ENCODE measurements at regions not wholly inside any gene's neighbourhood (a gene's known extent, or its start where the extent isn't known, plus 50 kb on each side); places are given as distances from the start of the nearest gene placed in this dataset.

GRCh38 chr1:187838335-187839293 is 1009.9 kb downstream of the PLA2G4A start:
- TF ChIP-seq CTCF (IDR thresholded peaks at IDR 0.05), result no peak
- no peaks in the 10 kb centered on the region for H3K27me3 Mint-ChIP-seq (ENCODE audit: low read depth)
- DNase-seq (ENCODE audit: low spot score), result no peak
- H3K4me1 Mint-ChIP-seq (ENCODE audit: low read depth), result no peaks in the 10 kb centered on the region
- no peaks in the 10 kb centered on the region for H3K36me3 Mint-ChIP-seq (ENCODE audit: low read depth)
- no peak overlapping the region for H3K27ac Mint-ChIP-seq (ENCODE audit: unreplicated experiment)
- no peak overlapping the region for H3K4me3 Mint-ChIP-seq (ENCODE audit: unreplicated experiment)
- H3K9me3 Mint-ChIP-seq (ENCODE audit: low read depth), result peaks cover 3% of the 10 kb centered on the region

DNA sequence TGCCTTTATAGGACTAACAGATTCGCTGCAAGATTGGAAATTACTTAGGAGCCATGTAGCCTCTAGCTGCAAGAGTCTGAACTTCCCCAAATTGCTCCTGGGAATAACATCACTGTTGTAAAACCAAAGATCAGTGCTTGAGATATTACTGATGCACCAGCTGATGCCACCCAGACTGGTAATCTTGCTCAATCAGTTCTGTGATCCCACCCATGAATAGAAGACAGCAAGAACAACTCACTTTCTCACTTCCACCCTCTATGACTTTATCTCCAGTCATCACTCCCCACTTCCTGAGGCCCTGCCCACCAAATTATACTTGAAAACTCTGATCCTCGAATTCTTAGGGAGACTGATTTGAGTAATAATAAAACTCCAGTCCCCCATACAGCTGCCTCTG is 1011.1 kb downstream of the PLA2G4A start:
- Mint-ChIP-seq H3K27me3 (ENCODE audit: low read depth) (no peaks in the 10 kb centered on the region), H3K9me3 (ENCODE audit: low read depth) (no peaks in the 10 kb centered on the region), H3K36me3 (ENCODE audit: low read depth) (no peaks in the 10 kb centered on the region), H3K27ac (ENCODE audit: unreplicated experiment) (no peak overlapping the region), H3K4me3 (ENCODE audit: unreplicated experiment) (no peak overlapping the region), H3K4me1 (ENCODE audit: low read depth) (no peaks in the 10 kb centered on the region)
- no peak for DNase-seq (ENCODE audit: low spot score)
- no peak for TF ChIP-seq CTCF (IDR thresholded peaks at IDR 0.05)

DNA sequence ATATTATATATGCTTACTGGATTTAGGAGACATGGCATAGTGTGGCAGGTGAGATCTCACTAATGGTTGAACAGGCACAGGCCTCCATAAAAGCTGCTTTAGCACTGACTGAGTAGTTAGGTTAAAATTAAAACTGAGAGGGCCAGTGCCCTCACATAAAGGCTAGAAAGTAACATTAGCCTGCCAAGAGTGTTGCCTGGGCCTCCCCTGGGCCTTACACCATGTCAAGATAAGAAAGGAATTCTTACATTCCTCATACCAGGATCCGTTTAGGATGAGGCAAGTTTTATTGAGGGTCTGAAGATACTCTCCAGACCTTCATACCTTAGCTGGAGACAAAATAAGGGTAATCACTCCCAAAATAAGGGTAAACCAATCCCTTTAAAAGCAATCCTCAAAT is 1011.8 kb downstream of the PLA2G4A start:
- no peak for TF ChIP-seq CTCF (IDR thresholded peaks at IDR 0.05)
- Mint-ChIP-seq H3K36me3 (ENCODE audit: low read depth) (no peaks in the 10 kb centered on the region), H3K27ac (ENCODE audit: unreplicated experiment) (no peak overlapping the region), H3K4me1 (ENCODE audit: low read depth) (no peaks in the 10 kb centered on the region), H3K27me3 (ENCODE audit: low read depth) (no peaks in the 10 kb centered on the region), H3K9me3 (ENCODE audit: low read depth) (no peaks in the 10 kb centered on the region), H3K4me3 (ENCODE audit: unreplicated experiment) (no peak overlapping the region)
- no peak for DNase-seq (ENCODE audit: low spot score)

DNA sequence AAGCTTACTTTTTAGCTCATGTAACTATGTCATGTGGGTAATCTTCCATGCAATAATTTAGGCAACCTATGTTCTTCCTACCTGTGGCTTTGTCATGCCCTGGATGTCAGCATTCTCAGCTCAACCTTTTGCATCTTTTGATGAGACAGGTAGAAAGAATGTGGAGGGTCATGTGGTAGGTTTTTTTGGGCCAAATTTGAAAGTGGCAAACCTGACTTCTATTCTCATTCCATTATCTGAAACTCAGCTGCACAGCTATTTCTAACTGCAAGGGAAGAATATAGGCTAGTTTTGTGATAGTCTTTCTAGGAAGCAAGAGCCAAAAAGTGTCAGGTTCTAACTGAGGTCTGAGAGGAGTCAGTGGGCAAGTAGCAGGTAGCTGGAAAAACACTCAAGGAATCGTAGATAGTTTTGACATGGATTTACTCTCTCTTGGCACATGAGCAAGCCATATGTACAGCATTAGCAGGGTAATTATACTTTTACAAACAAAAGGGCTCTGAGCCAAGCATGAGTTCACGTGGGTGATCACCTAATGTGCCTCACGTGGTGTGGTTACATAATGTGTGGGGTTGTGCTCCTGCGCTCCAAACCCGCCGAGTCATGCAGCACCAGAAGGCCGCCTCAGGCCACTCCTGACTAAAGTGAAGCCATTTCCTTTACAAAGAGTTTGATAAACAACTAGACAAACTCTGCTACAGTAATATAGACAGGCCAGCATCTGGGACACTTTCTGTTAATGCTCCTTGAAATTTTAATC is 1013.8 kb downstream of the PLA2G4A start:
- Mint-ChIP-seq H3K36me3 (ENCODE audit: low read depth) (no peaks in the 10 kb centered on the region), H3K27me3 (ENCODE audit: low read depth) (no peaks in the 10 kb centered on the region), H3K9me3 (ENCODE audit: low read depth) (no peaks in the 10 kb centered on the region), H3K4me1 (ENCODE audit: low read depth) (no peaks in the 10 kb centered on the region), H3K27ac (ENCODE audit: unreplicated experiment) (no peak overlapping the region), H3K4me3 (ENCODE audit: unreplicated experiment) (no peak overlapping the region)
- DNase-seq (ENCODE audit: low spot score), result no peak
- TF ChIP-seq CTCF (IDR thresholded peaks at IDR 0.05), result no peak

DNA sequence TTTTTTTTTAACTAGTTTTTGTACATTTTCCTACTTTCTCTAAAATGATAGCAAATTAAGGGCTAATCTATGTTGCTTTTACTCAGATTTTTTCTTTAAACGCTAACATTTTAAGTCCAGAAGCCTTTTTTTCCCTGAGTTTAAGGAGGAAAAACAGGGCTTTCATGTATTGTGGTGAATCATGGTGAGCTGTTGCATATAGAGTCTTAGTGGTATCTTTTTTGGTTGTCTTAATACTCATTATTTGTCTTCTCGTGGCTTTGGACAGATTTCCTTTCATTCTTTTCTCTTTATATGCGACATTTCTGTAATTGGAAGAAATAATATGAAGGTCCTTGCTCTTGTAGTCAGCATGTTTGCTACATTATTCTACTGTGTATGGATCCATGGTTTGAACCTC is 1015.6 kb downstream of the PLA2G4A start:
- H3K9me3 Mint-ChIP-seq (ENCODE audit: low read depth), result no peaks in the 10 kb centered on the region
- no peak overlapping the region for H3K27ac Mint-ChIP-seq (ENCODE audit: unreplicated experiment)
- TF ChIP-seq CTCF (IDR thresholded peaks at IDR 0.05), result no peak
- peaks cover 1% of the 10 kb centered on the region for H3K27me3 Mint-ChIP-seq (ENCODE audit: low read depth)
- H3K36me3 Mint-ChIP-seq (ENCODE audit: low read depth), result no peaks in the 10 kb centered on the region
- DNase-seq (ENCODE audit: low spot score), result no peak
- no peak overlapping the region for H3K4me3 Mint-ChIP-seq (ENCODE audit: unreplicated experiment)
- no peaks in the 10 kb centered on the region for H3K4me1 Mint-ChIP-seq (ENCODE audit: low read depth)

Data from chondrocyte (in vitro differentiated cells).